ENCODE measurements at regions not wholly inside any gene's neighbourhood (a gene's known extent, or its start where the extent isn't known, plus 50 kb on each side); places are given as distances from the start of the nearest gene placed in this dataset.

DNA sequence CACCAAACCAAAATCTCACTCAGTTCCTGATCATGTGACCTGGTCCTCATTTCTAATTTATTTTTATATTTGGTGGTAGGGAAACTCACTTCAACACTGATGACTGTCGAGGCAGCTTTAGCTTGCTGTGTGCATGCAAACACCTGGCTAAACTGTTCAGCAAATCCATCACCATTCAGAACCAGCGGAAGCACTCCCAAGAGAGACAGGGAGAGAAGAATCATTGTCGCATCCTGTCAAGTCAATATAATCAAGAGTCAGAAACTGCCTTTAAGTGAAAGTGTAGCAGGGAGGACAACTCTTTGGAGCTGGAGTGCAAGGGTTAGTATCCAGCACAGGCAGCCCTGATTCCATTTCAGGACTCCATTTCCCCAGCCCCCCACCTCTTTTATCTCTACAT is 300.7 kb downstream of the XPNPEP1 start:
- intact Hi-C loops (cut with micrococcal nuclease), result no loop called here
- ATAC-seq (ENCODE audit: low read depth), result no peak

More for the DNA sequence above, 300.7 kb downstream of the XPNPEP1 start:
- no peak overlapping the region for H4K8ac ChIP-seq (ENCODE audit: low read depth in 2 of 2, low read length in 2 of 2)
- H2BK20ac ChIP-seq (ENCODE audit: low read depth, low read length), result no peak overlapping the region
- no peak overlapping the region for H3K14ac ChIP-seq (replicated peaks; ENCODE audit: low read depth, low read length)
- H3K56ac ChIP-seq (ENCODE audit: extremely low read depth, insufficient read depth, low read length), result no peak overlapping the region
- no peaks in the 10 kb centered on the region for H3K9me1 ChIP-seq (ENCODE audit: insufficient read depth, low read length)
- no peaks in the 10 kb centered on the region for H3K36me3 ChIP-seq (ENCODE audit: control insufficient read depth, insufficient read depth, low read length)
- H2AK9ac ChIP-seq (replicated peaks; ENCODE audit: low read depth, low read length, poor library complexity), result no peak overlapping the region
- H3K9me3 ChIP-seq (ENCODE audit: control insufficient read depth, insufficient read depth, low read length), result peaks cover 11% of the 10 kb centered on the region; the same call in 1 of the 2 replicates
- in situ Hi-C loops (cut with MboI; ENCODE audit: low sequenced_read_pairs), result no loop called here
- no peak overlapping the region for H2AK5ac ChIP-seq (ENCODE audit: low read depth, low read length)
- dilution Hi-C loops (cut with HindIII; ENCODE audit: low sequenced_read_pairs, unreplicated experiment), result no loop called here
- no CpG with 5 or more reads among the region's 3 CpGs for WGBS, 2 experiments (ENCODE audit: extremely low coverage in 2 of 2, insufficient read length in 1 of 2)
- H2BK120ac ChIP-seq (ENCODE audit: low read depth, low read length), result no peak overlapping the region
- no TSS peak for BruUV-seq (replicated peaks)
- ChIA-PET POLR2A (ENCODE audit: unreplicated experiment) (no interaction called here), CTCF (no interaction called here)
- H3K79me1 ChIP-seq (ENCODE audit: low read depth in 1 of 2, low read length in 2 of 2), result no peaks in the 10 kb centered on the region
- H3K4me3 ChIP-seq (ENCODE audit: insufficient read depth, low read depth, low read length), result no peak overlapping the region
- no peak overlapping the region for H2AFZ ChIP-seq (replicated peaks; ENCODE audit: low read length, poor library complexity)
- DNase-seq, result no peak
- H4K91ac ChIP-seq (ENCODE audit: insufficient read depth, low read depth, low read length), result no peak overlapping the region
- H3K27ac ChIP-seq (ENCODE audit: insufficient read depth, low read length), result no peak overlapping the region
- no peak overlapping the region for H4K5ac ChIP-seq (ENCODE audit: low read depth, low read length)
- H3K27me3 ChIP-seq (ENCODE audit: control insufficient read depth, insufficient read depth, low read length), result no peaks in the 10 kb centered on the region
- H3K23ac ChIP-seq (ENCODE audit: low read depth, low read length), result no peak overlapping the region
- H3K4ac ChIP-seq (ENCODE audit: low read depth, low read length), result no peak overlapping the region
- H3K18ac ChIP-seq (ENCODE audit: low read depth, low read length), result no peak overlapping the region
- no peak overlapping the region for H3K4me2 ChIP-seq (ENCODE audit: low read depth, low read length)
- no peaks in the 10 kb centered on the region for H4K20me1 ChIP-seq (ENCODE audit: insufficient read depth, low read length)
- no peak overlapping the region for H3K9ac ChIP-seq (ENCODE audit: low read depth, low read length)
- no peak for TF ChIP-seq RCOR1 (IDR thresholded peaks at IDR 0.05; ENCODE audit: insufficient replicate concordance, low read length)
- TF ChIP-seq CTCF (conservative IDR thresholded peaks at IDR 0.05; ENCODE audit: low read depth, low read length), result no peak
- TF ChIP-seq CEBPB (IDR thresholded peaks at IDR 0.05; ENCODE audit: low read depth, low read length), result no peak
- TF ChIP-seq, protein P1, sequence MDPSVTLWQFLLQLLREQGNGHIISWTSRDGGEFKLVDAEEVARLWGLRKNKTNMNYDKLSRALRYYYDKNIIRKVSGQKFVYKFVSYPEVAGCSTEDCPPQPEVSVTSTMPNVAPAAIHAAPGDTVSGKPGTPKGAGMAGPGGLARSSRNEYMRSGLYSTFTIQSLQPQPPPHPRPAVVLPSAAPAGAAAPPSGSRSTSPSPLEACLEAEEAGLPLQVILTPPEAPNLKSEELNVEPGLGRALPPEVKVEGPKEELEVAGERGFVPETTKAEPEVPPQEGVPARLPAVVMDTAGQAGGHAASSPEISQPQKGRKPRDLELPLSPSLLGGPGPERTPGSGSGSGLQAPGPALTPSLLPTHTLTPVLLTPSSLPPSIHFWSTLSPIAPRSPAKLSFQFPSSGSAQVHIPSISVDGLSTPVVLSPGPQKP (IDR thresholded peaks at IDR 0.05; ENCODE audit: borderline replicate concordance, low read depth, low read length), result no peak
- TF ChIP-seq CHD1 (IDR thresholded peaks at IDR 0.05; ENCODE audit: low read depth, low read length), result no peak
- TF ChIP-seq MAZ (IDR thresholded peaks at IDR 0.05; ENCODE audit: borderline replicate concordance, low read depth, low read length), result no peak
- TF ChIP-seq FOS (IDR thresholded peaks at IDR 0.05; ENCODE audit: low read depth, low read length), result no peak
- no peak for TF ChIP-seq BHLHE40 (IDR thresholded peaks at IDR 0.05; ENCODE audit: low read depth, low read length)
- TF ChIP-seq USF2 (IDR thresholded peaks at IDR 0.05; ENCODE audit: low read depth, low read length), result no peak
- TF ChIP-seq POLR2A (IDR thresholded peaks at IDR 0.05; ENCODE audit: low read depth, low read length), result no peak
- H3K4me1 ChIP-seq (ENCODE audit: control insufficient read depth, insufficient read depth, low read length), result no peaks in the 10 kb centered on the region
- no peak overlapping the region for H2BK15ac ChIP-seq (ENCODE audit: low read depth, low read length)
- no peak overlapping the region for H2BK5ac ChIP-seq (ENCODE audit: low read depth, low read length, poor library complexity, severe bottlenecking)

All from IMR-90 (cell line).